GM10266 (cell line): ENCODE measurements at regions not wholly inside any gene's neighbourhood (a gene's known extent, or its start where the extent isn't known, plus 50 kb on each side); places are given as distances from the start of the nearest gene placed in this dataset.

Source experiments
- DNase-seq: peaks from one replicate; pipeline ENCODE4 v3.0.0; 2012; ENCODE audit errors: extremely low spot score
- TF ChIP-seq, protein P1 (sequence below): IDR thresholded peaks from 2 replicates; pipeline ENCODE4 v1.5.1; 2012; ENCODE audit warnings: mild to moderate bottlenecking, low read depth; ENCODE audit not compliant: control insufficient read depth, insufficient read depth; ENCODE audit errors: missing control alignments

DNA sequence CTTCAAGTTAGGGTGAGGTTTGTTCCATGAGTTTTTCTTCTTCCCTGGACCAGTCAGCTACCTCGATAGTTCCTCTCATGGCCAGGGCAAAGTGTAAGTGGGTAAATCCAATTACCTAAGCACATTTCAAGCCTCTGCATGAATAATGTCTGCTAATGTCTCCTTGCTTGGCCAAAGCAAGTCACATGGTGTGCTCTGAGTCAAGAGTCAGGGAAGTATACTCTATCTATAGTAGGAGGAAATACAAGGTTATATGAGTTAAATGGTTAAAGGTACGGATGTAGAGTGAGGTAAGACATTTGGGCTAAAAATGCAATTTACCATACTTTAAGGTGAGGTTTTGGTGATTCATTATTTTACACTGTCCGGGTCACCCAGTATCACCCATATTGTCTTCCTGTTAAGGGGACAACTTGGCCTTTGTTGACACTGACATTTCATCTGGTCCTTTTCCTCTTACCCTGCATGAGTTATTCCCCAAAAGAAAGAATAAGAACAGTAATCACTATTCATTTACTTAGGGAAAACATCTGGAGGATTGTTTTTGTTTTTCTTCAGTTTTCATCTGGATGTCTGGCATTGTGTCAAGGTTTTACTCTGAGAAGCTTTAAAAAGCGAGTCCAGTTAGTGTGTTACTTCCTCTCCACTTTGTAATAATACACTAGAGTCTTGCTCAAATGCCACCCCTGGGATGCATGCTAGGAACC lies 405.5 kb downstream of the RND3 start:
- TF ChIP-seq, protein P1, sequence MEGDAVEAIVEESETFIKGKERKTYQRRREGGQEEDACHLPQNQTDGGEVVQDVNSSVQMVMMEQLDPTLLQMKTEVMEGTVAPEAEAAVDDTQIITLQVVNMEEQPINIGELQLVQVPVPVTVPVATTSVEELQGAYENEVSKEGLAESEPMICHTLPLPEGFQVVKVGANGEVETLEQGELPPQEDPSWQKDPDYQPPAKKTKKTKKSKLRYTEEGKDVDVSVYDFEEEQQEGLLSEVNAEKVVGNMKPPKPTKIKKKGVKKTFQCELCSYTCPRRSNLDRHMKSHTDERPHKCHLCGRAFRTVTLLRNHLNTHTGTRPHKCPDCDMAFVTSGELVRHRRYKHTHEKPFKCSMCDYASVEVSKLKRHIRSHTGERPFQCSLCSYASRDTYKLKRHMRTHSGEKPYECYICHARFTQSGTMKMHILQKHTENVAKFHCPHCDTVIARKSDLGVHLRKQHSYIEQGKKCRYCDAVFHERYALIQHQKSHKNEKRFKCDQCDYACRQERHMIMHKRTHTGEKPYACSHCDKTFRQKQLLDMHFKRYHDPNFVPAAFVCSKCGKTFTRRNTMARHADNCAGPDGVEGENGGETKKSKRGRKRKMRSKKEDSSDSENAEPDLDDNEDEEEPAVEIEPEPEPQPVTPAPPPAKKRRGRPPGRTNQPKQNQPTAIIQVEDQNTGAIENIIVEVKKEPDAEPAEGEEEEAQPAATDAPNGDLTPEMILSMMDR, result no peak

DNA sequence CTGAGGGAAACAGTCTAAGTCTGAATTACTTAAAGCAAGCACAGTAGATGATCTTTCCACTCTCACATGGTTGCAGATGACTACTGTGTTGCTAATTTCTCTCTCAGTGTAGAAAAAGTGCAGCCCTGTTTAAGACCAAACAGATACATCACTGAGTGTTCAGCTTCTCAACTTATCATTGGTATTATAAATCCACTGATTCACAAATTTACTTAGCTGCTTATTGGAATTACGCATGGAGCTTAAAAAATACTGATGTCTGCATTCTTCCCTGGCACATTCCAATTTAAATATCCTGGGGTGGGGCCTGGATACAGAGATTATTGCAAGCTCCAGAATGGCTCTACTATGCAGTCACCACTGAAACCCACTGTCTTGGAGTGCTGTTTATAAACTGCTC lies 411.2 kb downstream of the RND3 start:
- DNase-seq, result no peak
- TF ChIP-seq, protein P1, result no peak

More for the DNA sequence above, 405.5 kb downstream of the RND3 start:
- DNase-seq, result no peak

DNA sequence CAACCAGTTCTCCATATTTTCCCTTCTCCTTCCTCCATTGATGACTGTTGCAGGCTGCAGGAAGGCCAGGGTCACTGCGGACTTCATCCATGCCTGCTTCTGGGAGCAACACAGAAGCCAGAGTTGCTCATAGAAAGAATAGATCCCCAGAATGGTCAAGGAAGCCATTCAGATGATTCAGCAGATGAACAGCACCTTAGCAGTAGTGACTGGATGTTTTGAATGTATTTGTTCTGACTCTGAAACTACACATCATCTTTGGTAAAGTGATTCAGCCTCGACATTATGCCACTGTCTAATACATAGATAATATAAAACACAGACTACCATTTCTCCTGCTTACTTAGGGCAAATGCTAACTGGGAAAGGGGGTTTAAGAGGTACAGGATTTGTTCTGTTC lies 411.6 kb downstream of the RND3 start:
- DNase-seq, result no peak
- TF ChIP-seq, protein P1, result no peak

DNA sequence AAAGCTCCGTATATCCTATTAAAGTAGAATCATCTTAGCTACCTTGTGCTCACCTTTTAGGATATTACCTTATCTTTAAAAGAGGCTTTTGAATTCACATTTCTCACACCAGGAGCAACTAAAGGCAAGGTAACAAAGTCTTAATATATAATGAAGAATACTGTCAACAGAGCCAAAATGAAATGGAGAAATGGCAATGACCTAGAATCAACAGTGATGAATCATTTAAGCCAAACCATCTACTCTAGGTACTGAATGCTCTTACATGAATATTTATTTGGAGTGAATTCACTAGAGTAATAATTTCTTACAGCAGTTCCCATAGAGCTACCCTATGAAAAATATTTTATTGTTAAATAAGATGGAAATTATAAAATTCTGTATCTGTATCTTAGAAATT lies 421.0 kb downstream of the RND3 start:
- DNase-seq, result no peak
- TF ChIP-seq, protein P1, result no peak

DNA sequence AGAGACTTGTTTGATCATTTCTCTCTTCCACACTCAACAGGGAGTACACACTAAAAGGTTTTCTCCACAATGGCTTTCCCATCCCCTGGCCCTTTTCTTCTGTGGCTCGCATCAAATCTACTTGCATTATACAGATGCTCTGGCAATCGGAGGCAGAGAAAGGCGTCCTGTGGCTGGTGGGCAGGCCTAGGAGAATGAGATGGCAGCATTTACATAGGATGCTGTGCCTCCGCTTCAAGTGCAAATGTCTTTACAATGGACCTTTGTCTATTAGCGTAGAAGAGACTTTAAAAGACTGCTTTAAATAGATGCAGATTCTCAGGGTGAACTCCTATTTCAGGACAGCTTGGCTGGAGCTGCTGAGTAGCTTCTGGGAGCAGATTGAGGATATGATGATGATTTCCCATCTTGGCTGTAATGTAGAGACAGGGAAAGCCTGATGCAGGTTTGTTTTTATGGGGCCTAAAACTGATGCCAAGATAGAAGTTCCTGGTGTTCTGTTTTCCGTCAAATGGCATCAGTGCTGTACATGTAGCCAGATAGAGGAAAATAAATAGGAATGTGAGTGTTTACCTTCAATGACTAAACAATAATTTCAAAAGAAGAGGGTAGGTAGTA lies 423.4 kb downstream of the RND3 start:
- TF ChIP-seq, protein P1, result no peak
- no peak for DNase-seq

DNA sequence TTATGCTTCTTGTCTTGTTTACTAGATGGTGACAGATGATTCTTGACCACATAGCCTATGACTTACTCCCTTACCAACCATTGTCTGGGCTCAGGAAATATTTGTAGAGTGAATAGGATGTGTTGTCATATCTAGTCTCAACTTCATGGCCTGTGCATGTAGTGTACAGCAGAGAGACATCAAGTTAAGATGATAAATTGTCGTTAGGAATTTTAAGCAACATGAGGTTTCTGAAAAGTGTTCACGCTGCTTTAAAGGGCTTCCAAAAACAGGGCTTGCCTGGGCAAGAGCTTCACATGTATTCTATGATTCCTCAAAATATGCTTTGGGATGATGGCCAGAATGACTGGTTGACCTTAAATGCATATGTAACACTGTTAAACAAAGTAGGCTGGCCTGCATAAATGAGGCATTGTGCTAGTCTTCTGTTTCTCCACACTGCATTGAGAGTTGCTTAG lies 424.0 kb downstream of the RND3 start:
- DNase-seq, result no peak
- TF ChIP-seq, protein P1, result no peak

DNA sequence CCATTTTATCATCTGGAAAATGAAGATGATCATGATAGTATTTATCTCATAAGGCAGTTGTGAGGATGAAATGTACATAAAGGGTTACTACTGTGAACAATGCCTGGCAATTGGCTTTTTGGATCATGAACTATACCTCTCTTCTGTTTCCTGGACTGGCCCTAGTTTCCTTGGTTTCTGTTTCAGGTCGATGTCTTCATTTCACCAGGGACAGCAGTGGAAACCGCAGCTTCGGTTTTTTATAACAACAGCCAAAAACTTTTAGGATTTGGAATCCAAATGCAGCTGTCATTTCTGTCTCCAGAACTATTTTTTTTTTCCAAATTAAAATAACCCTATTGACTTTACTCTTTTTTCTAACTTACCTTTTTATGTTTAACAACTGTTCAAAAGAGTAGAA lies 425.1 kb downstream of the RND3 start:
- no peak for DNase-seq
- TF ChIP-seq, protein P1, result no peak
